ENCODE measurements at regions not wholly inside any gene's neighbourhood (a gene's known extent, or its start where the extent isn't known, plus 50 kb on each side); places are given as distances from the start of the nearest gene placed in this dataset.

DNA sequence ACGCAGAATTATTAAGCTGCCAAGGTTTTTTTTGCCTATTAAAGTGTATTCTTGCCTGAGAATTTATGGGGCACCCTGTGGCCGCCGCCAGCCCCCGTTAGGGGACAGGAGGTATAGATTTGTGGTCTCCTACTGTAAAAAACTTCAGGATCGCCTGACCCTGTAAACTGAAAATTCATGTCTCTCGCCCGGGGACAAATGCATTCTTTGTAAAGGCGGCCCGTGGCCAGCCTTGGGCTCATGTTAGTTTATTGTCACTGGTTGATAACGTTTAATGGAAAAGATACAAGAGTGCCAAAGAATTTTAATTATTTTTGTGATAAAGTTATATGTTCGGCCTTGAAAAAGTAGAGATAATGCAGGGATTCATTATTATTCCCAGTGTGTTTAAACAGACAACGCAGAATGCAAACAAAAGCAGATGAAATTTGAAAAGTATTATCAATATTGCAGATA, 141.7 kb downstream of the URI1 start:
- BruUV-seq (replicated peaks), result no TSS peak
- Histone ChIP-seq H3K4me1 (no peaks in the 10 kb centered on the region), H3K36me3 (ENCODE audit: control insufficient read depth, insufficient read depth, low read length) (no peaks in the 10 kb centered on the region), H3K4me3 (ENCODE audit: low read depth, low read length) (no peak overlapping the region), H3K27me3 (replicated peaks; ENCODE audit: control insufficient read depth, insufficient read depth, low read length) (no peaks in the 10 kb centered on the region), H3K9me3 (no peaks in the 10 kb centered on the region)
- Mint-ChIP-seq H3K4me1 (ENCODE audit: low read depth, unreplicated experiment) (no peaks in the 10 kb centered on the region), H3K9me3 (ENCODE audit: unreplicated experiment) (peaks cover 21% of the 10 kb centered on the region), H3K27ac (ENCODE audit: unreplicated experiment) (no peak overlapping the region), H3K27me3 (ENCODE audit: insufficient read depth, unreplicated experiment) (peaks cover 15% of the 10 kb centered on the region), H3K4me3 (ENCODE audit: unreplicated experiment) (no peak overlapping the region), H3K36me3 (ENCODE audit: insufficient read depth, unreplicated experiment) (no peaks in the 10 kb centered on the region)
- intact Hi-C loops (cut with micrococcal nuclease; ENCODE audit: unreplicated experiment), result no loop called here
- POLR2A ChIA-PET, result no interaction called here
- no peak for DNase-seq
- TF ChIP-seq, protein P1, sequence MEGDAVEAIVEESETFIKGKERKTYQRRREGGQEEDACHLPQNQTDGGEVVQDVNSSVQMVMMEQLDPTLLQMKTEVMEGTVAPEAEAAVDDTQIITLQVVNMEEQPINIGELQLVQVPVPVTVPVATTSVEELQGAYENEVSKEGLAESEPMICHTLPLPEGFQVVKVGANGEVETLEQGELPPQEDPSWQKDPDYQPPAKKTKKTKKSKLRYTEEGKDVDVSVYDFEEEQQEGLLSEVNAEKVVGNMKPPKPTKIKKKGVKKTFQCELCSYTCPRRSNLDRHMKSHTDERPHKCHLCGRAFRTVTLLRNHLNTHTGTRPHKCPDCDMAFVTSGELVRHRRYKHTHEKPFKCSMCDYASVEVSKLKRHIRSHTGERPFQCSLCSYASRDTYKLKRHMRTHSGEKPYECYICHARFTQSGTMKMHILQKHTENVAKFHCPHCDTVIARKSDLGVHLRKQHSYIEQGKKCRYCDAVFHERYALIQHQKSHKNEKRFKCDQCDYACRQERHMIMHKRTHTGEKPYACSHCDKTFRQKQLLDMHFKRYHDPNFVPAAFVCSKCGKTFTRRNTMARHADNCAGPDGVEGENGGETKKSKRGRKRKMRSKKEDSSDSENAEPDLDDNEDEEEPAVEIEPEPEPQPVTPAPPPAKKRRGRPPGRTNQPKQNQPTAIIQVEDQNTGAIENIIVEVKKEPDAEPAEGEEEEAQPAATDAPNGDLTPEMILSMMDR (IDR thresholded peaks at IDR 0.05; ENCODE audit: insufficient read depth in 1 of 2, low read depth in 1 of 2, low read length in 1 of 2, severe bottlenecking in 1 of 2, unreplicated experiment in 1 of 2), result no peak
- CTCF ChIA-PET, result no interaction called here

DNA sequence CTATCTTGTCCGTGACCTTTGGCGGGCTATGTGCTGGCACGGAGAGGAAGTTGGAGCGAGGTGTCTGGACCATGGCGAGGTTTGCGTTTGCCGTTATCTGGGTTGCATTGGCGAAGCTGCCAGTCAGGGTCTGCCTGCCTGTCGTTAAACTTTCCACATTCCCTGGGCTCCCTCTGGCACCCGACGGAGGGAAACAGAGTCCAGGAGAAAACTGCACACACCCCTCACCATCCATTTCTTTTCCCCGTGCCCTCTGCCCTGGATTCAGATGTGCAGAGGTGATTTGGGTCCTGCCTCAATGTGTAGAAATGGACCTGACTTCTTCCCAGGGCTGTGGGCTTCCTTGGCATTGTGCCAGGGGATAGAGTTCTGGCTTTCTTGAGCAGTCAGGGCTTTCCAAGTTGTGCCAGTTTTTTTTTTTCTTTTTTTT, 142.4 kb downstream of the URI1 start:
- BruUV-seq (replicated peaks), result no TSS peak
- TF ChIP-seq, protein P1 (IDR thresholded peaks at IDR 0.05; ENCODE audit: insufficient read depth in 1 of 2, low read depth in 1 of 2, low read length in 1 of 2, severe bottlenecking in 1 of 2, unreplicated experiment in 1 of 2), result no peak
- no peaks in the 10 kb centered on the region for H3K36me3 ChIP-seq (ENCODE audit: control insufficient read depth, insufficient read depth, low read length)
- ChIA-PET POLR2A (no interaction called here), CTCF (interaction anchor here (0.6 kb wide), 1 partner anchor 997 kb away, joined by 3 read pairs; no protein-coding TSS in a partner anchor)
- no peak overlapping the region for H3K4me3 ChIP-seq (ENCODE audit: low read depth, low read length)
- Mint-ChIP-seq H3K4me1 (ENCODE audit: low read depth, unreplicated experiment) (no peaks in the 10 kb centered on the region), H3K36me3 (ENCODE audit: insufficient read depth, unreplicated experiment) (no peaks in the 10 kb centered on the region), H3K27me3 (ENCODE audit: insufficient read depth, unreplicated experiment) (peaks cover 18% of the 10 kb centered on the region), H3K27ac (ENCODE audit: unreplicated experiment) (no peak overlapping the region), H3K9me3 (ENCODE audit: unreplicated experiment) (peaks cover 18% of the 10 kb centered on the region), H3K4me3 (ENCODE audit: unreplicated experiment) (no peak overlapping the region)
- no peak for DNase-seq
- intact Hi-C loops (cut with micrococcal nuclease; ENCODE audit: unreplicated experiment), result no loop called here
- H3K4me1 ChIP-seq, result no peaks in the 10 kb centered on the region
- H3K9me3 ChIP-seq, result no peaks in the 10 kb centered on the region
- no peaks in the 10 kb centered on the region for H3K27me3 ChIP-seq (replicated peaks; ENCODE audit: control insufficient read depth, insufficient read depth, low read length)

DNA sequence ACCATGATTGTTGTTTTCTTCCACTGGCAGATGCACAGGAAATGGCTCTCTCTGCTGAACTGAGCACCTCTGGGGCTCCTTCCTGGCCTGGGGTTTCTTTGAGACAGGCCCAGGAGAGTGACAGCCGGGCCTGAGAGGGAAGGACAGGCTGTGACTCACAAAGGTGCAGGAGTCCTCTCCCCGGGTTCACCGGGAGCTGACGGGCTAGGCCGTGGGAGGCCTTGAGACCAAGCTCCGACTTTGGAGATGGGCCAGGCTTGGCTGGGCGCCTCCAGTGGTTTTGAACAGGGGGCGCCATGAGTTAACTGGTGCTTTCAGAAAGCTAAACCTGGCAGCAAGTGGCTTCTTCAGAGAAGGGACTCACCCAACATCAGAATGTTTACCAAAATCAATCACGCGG, 143.4 kb downstream of the URI1 start:
- H3K27ac Mint-ChIP-seq (ENCODE audit: unreplicated experiment), result no peak overlapping the region
- POLR2A ChIA-PET, result no interaction called here
- Histone ChIP-seq H3K4me3 (ENCODE audit: low read depth, low read length) (no peak overlapping the region), H3K36me3 (ENCODE audit: control insufficient read depth, insufficient read depth, low read length) (no peaks in the 10 kb centered on the region), H3K4me1 (no peaks in the 10 kb centered on the region), H3K27me3 (replicated peaks; ENCODE audit: control insufficient read depth, insufficient read depth, low read length) (peaks cover 1% of the 10 kb centered on the region; the same call in 1 of the 2 replicates), H3K9me3 (no peaks in the 10 kb centered on the region)
- no peak for DNase-seq
- TF ChIP-seq, protein P1 (IDR thresholded peaks at IDR 0.05; ENCODE audit: insufficient read depth in 1 of 2, low read depth in 1 of 2, low read length in 1 of 2, severe bottlenecking in 1 of 2, unreplicated experiment in 1 of 2), result no peak
- no TSS peak for BruUV-seq (replicated peaks)
- no peaks in the 10 kb centered on the region for H3K36me3 Mint-ChIP-seq (ENCODE audit: insufficient read depth, unreplicated experiment)
- H3K4me1 Mint-ChIP-seq (ENCODE audit: low read depth, unreplicated experiment), result no peaks in the 10 kb centered on the region
- peaks cover 10% of the 10 kb centered on the region for H3K9me3 Mint-ChIP-seq (ENCODE audit: unreplicated experiment)
- peaks cover 13% of the 10 kb centered on the region for H3K27me3 Mint-ChIP-seq (ENCODE audit: insufficient read depth, unreplicated experiment)
- CTCF ChIA-PET, result no interaction called here
- no peak overlapping the region for H3K4me3 Mint-ChIP-seq (ENCODE audit: unreplicated experiment)
- intact Hi-C loops (cut with micrococcal nuclease; ENCODE audit: unreplicated experiment), result no loop called here
